Lung microvascular endothelial cell (primary cell): ENCODE measurements at regions not wholly inside any gene's neighbourhood (a gene's known extent, or its start where the extent isn't known, plus 50 kb on each side); places are given as distances from the start of the nearest gene placed in this dataset.

Experiments
- DNase-seq, 2 donors: peaks; one replicate each; pipeline versions ENCODE4 v3.0.0 to v3.0.0-alpha.2; 2010; ENCODE audit warnings: low read depth in 2 of 2

DNA sequence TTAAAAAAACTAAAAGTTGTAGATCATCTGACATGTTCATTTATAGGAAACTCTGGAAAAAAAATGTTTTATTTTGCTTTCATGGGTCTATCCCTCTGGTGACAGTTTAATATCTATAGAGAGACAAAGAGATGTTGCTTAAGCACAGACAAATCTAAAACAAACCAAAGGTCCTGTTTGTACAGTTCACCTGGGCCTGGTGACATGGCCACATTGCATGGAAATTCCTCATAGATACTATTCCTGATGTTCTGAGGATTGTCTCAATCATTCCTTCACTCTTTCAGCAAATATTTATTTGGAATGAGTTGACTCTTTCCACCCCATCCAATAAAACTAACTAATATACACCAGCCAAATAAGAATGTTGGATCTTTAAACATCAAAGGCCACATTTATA is 259.1 kb upstream of the NOCT start:
- no peak for DNase-seq

DNA sequence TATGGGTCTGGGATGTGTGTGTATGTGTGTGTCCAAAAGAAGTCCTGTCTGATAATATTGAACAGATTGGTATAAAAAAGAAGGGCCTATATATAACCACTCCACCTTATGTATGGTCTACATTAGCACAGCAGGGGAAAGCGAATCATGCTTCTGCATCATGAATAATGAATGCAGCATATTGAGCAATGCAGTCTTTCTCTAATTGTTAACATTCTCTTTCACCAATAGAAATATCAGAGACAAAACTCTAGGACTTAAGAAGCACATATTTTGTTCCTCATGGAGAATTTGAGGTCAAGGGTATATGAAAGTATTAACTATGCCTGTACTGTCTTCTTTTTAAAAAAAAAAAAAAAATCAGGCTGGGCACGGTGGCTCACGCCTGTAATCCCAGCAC is 264.3 kb upstream of the NOCT start:
- no peak for DNase-seq

GRCh38 chr4:138749303-138749702 is 266.3 kb upstream of the NOCT start:
- no peak for DNase-seq

GRCh38 chr4:138741766-138742377 is 273.7 kb upstream of the NOCT start:
- no peak for DNase-seq

DNA sequence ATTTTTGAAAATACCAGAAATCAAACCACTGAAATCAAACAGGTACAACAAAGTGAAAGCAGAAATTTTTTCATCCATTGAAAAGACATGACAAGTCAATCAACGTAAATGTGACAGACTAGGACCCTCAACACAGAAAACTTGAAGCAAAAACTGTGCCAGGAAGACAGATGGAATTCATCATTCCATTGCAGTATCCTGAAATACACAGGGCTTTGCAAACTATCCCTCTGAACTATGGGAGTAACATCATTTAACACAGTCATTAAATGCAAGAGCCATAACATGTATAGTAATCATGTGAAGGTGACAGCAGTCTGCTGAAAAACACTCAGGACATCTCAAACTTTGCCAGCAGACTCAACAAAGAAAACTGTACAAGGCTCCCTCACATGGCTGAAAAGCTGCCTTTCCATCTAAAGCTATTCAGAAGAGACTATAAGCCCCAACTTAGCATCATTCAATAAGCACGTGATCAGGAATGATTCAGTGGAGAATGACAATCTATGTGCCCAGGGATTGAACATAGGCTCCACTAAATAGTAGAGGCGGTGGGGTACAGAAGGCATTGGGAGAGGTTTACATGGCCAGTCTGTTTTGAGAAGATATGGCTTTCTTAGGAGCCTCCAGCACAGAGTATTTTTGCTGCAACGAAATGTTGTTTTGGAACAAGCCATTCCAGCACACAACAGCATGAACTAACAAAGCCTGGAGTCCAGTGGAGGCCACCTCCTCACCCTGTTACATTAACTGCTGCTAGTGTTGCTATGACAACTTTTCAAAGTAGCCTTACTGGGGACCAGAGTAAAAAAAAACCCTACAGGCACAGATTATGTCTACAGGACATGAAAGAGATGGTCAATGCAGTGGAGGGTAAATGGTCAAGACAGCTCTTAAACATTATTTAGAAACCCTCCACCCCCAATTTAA is 274.5 kb upstream of the NOCT start:
- DNase-seq = no peak

- peak; percentile 44 to 68 for DNase-seq
Observed at GRCh38 chr4:138736362-138736761, 279.2 kb upstream of the NOCT start.

DNA sequence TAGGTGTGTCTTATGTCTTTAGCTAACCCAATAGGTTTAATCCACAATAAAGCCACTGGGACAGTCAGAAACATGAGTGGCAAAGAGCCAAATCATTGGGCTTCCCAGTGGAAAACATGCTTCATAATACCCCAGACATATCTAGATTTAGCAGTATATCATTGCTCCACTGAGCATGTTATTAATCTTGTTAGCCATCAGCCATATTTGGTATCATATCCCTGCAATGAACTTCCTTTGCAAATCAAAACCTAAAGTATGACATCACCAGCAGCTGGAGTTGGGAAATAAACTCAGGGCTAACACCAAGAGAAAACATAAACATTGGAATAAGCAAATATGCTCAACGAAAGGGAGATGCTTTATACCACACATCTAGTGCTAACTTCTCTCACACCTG is 280.8 kb upstream of the NOCT start:
- peak; percentile 78 to 94 for DNase-seq

DNA sequence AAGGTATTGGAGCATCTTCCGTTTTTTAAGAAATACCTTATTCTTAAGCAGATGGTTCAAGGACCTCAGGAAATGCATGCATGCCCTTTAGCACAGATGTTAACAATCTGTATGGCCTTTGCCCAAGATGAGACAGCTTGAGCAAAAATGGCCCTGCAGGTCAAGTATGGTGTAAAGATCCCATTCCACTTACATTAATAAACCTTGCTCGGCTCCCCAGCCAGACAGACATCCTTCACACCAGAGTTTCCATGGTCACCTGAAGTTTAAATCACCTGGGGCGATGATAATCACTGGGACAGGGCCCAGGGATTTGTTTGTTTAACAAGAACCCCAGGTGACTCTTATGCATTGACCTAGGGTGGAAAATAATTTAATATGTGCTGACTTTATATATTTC is 287.0 kb upstream of the NOCT start:
- no peak for DNase-seq

DNA sequence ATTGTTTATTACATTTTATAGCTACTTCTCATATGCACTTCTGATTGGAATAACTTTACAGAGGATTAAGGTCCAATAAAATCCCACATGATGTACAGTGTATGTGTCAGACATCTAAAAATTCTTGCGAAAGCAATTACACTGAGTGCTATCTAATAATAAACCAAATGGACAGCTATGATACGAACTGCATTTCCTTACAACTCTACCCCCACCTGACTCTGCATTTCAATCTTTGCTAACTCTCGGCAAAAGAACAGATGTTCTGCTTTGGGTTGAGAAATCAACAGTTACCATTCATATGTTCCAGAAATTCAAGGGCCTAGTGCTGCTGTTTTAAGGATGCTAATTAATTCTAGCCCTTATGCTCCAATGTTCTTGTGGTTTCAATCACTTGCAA is 287.9 kb upstream of the NOCT start:
- no peak for DNase-seq

- no peak for DNase-seq
Observed at GRCh38 chr4:138724530-138724929, 291.1 kb upstream of the NOCT start.

- no peak for DNase-seq
Observed at GRCh38 chr4:138716559-138717335, 298.8 kb upstream of the NOCT start.

GRCh38 chr4:138710297-138710696 is 305.3 kb upstream of the NOCT start:
- DNase-seq = no peak

- no peak for DNase-seq
Observed at GRCh38 chr4:138709859-138710258, 305.7 kb upstream of the NOCT start.

DNA sequence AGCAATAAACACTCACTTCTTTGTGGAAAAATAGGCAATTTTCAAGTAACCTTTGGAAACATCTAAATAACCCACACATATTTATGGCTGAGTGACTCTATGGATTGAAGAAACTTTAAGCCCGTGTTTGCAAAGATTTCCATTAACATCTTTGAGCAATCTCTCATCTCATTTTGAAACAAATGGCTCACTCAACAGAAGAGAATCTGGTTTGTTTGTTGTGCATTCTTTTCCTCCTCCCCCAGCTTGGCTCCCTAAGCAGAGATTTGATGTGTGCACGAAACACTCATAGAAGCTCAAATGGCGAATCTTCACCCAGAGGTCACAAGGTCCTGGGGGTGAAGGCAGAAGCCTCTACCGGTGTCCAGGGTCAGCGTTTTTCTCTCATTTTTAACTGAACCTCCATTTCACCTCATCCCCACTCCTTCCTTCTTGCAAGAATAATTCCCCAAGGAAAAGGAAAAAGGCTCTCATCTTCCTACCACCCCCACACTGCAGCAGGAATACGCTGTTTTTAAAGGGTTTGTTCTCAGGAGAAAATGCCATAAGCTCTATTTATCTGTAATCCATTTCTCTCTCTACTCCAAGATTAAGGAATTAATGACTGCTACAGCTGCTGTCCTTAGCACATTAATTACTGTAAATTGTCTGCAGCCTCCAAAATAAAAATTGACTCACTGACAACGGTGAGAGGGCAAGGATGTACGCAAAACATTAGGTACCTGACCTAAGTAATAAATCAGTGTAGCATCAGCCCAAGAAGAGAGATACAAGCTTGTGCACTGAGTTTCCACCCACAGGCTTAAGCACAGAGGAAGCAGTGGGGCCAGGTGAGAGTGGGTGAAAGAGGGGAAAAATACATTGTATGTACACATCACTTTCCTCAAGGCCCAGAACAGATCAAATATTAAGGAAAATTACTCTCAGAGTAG is 307.6 kb upstream of the NOCT start:
- no peak for DNase-seq

DNA sequence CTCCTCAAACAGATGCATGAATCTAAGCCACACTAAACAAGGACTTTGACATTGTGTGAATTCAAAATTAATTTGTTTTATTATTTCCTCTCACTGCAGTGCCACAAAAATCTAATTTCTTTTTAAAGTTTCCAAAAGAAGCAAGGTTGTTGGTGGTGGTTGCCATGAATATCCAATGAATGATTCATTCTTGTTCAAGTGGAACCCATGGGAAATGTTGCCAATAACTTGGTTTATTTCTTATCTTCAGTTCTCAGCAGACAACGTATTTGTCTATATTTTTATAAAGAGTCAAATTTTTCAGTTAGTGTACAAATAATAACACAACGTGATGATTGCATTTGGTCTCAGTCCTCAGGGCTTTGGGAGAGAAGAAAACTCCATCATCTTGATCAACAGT is 309.4 kb upstream of the NOCT start:
- no peak for DNase-seq

DNA sequence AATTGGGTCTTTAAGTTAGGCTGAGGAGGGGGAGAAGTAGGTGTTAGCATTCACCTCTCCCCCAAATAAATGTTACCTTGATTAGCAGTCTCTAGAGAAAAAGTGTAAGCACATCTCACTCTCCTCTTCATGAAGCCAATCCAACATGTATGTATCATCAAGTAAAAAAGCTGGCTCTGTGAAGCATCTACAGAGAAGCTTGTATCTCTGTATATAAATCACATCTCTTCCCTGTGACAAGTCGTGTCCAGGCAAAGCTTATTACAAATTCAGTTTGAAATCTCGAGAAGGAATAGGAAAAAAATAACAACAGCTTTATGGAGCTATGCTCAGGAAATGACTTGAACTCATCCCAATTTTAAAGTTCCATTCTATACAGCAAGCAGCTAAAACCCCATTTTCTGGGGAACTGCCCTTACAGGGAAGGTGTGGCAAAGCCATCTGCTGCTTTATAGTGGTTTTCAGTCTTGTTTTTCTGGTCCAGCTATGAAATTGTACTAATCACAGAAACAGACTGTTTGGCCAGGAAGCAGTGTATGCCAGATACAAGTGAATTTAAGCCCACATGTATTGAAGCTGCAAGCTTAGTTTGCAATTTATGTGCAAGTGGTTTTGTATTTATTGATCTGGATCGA is 313.3 kb upstream of the NOCT start:
- DNase-seq = no peak

DNA sequence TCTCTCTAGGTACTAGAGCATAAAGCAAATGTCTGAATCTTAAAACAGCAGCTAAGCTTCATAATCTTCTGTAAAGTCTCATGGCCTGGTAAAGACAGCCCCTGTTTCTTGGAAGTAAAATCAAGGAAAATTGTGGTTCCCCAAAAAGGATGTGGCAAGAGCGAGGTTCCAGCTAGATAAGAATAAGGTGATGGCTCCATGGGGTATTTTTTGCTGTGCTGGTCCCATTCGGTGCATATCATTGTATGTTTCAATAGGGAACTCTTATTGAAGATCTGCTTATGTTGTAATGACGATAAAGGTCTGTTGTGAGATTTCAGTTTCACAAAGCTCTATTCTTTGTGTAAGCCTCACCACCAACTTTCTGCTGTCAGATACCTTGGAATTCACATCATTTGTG is 316.9 kb upstream of the NOCT start:
- DNase-seq = no peak

GRCh38 chr4:138697851-138698250 is 317.7 kb upstream of the NOCT start:
- DNase-seq = no peak

DNA sequence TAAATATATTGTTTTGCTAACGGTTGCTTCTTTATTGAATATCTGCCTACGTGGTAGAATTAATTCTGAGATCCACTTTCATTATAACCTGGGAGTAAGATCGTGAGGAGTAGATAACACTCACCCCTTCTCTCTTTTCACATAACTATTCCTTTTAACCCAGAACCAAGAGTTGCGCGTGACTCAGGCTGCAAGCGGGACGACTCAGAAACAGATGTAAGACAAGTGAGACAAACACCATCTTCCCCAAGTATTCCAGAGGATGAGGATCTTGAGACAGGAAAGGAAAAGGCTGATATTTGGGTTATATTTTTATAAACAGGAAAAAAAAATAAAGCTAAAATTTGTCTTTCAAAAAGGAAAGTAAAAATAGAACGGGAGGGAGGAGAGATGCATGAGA is 318.8 kb upstream of the NOCT start:
- no peak for DNase-seq

DNA sequence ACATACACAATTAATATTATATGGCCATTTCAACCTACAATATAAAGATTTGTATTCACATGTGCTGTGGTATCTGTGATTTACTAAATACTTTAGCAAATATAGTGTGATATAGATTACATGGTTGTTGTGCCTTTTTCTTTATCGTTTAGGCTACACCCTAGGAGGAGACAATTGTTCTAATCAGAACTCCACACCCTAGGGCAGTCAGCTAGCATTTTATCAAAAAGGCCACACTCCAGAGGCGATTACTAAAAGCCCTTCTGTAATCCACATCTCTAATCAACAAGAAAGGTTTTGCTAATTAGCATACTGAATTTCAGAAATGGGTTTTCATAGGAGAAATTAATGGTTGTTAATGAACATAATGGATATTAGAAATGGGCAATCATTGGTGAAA is 319.5 kb upstream of the NOCT start:
- no peak for DNase-seq

DNA sequence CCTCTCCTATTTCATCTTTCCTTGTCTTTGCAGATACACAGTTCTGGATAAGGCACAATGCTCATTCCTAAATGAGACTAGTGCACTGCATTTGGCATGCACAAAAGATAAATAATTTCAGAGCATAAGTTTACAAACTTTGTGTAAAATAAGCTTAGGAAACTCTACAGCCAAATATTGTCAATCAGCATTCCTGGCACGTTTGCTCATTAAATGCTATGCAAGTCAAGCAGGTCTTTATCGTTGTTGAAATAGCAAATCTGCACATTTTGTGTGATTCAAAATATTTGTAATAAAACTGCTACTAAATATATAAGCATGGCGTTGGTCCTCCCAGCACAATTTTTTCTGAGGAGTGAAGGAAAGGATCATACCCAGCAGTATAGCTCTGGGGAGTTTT is 322.1 kb upstream of the NOCT start:
- no peak for DNase-seq
